ENCODE measurements at regions not wholly inside any gene's neighbourhood (a gene's known extent, or its start where the extent isn't known, plus 50 kb on each side); places are given as distances from the start of the nearest gene placed in this dataset.

- no peak for DNase-seq (ENCODE audit: low read depth, low spot score)
- TF ChIP-seq CTCF (IDR thresholded peaks at IDR 0.05; ENCODE audit: insufficient read depth, low read length, missing control alignments): no peak
- ChIA-PET POLR2A (no interaction called here), CTCF (no interaction called here)
- H3K4me3 ChIP-seq (ENCODE audit: low read depth, low read length): no peak overlapping the region
Observed at GRCh38 chr10:117631276-117632145, 89.0 kb downstream of the EMX2 start.

GRCh38 chr10:117632406-117632805 lies 89.9 kb downstream of the EMX2 start:
- POLR2A ChIA-PET: no interaction called here
- TF ChIP-seq CTCF (IDR thresholded peaks at IDR 0.05; ENCODE audit: insufficient read depth, low read length, missing control alignments): no peak

GRCh38 chr10:117635826-117636225 lies 93.3 kb downstream of the EMX2 start:
- POLR2A ChIA-PET: no interaction called here
- DNase-seq (ENCODE audit: low read depth, low spot score): no peak
- no peak for TF ChIP-seq CTCF (IDR thresholded peaks at IDR 0.05; ENCODE audit: insufficient read depth, low read length, missing control alignments)
- no peak overlapping the region for H3K4me3 ChIP-seq (ENCODE audit: low read depth, low read length)
- CTCF ChIA-PET: no interaction called here

More at GRCh38 chr10:117632406-117632805, 89.9 kb downstream of the EMX2 start:
- CTCF ChIA-PET: no interaction called here
- DNase-seq (ENCODE audit: low read depth, low spot score): no peak
- H3K4me3 ChIP-seq (ENCODE audit: low read depth, low read length): no peak overlapping the region

- no peak overlapping the region for H3K4me3 ChIP-seq (ENCODE audit: low read depth, low read length)
- no peak for DNase-seq (ENCODE audit: low read depth, low spot score)
- CTCF ChIA-PET: no interaction called here
- TF ChIP-seq CTCF (IDR thresholded peaks at IDR 0.05; ENCODE audit: insufficient read depth, low read length, missing control alignments): no peak
- POLR2A ChIA-PET: no interaction called here
Observed at GRCh38 chr10:117638200-117638599, 95.7 kb downstream of the EMX2 start.

GRCh38 chr10:117638664-117639200 lies 96.2 kb downstream of the EMX2 start:
- no peak for DNase-seq (ENCODE audit: low read depth, low spot score)
- no peak overlapping the region for H3K4me3 ChIP-seq (ENCODE audit: low read depth, low read length)
- no peak for TF ChIP-seq CTCF (IDR thresholded peaks at IDR 0.05; ENCODE audit: insufficient read depth, low read length, missing control alignments)
- ChIA-PET POLR2A (no interaction called here), CTCF (no interaction called here)

GRCh38 chr10:117640406-117640805 lies 97.9 kb downstream of the EMX2 start:
- TF ChIP-seq CTCF (IDR thresholded peaks at IDR 0.05; ENCODE audit: insufficient read depth, low read length, missing control alignments): no peak
- ChIA-PET CTCF (no interaction called here), POLR2A (no interaction called here)
- no peak overlapping the region for H3K4me3 ChIP-seq (ENCODE audit: low read depth, low read length)
- DNase-seq (ENCODE audit: low read depth, low spot score): no peak

Data from AG04449 (cell line).